ENCODE measurements at regions not wholly inside any gene's neighbourhood (a gene's known extent, or its start where the extent isn't known, plus 50 kb on each side); places are given as distances from the start of the nearest gene placed in this dataset.

DNA sequence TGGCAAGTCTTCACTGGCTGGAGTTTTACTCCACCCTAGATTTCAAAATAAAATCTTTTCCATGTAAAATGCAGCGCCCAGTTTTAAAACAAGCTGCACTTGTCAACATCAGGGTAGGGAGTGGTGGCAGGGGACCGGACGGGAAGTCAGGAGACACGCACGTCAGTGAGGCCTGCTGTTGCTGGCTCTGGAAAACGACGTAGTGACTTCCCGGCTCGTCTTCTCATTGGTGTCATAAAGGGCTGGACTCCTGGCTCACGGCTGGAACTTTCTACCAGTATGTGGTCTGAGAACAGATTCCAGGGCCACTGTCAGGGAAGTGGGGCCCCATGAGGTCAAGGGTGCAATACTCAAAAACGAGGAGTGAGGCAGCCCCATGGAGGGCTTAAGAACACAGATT, 64.2 kb upstream of the FOXN3 start:
- no TSS peak for BruUV-seq (replicated peaks)
- H3K9ac ChIP-seq (ENCODE audit: insufficient read depth in 1 of 2, low read depth in 2 of 2, low read length in 2 of 2), result no peak overlapping the region
- no peaks in the 10 kb centered on the region for H3K79me2 ChIP-seq (ENCODE audit: control insufficient read depth, insufficient read depth, low read length)
- H3K4me2 ChIP-seq (ENCODE audit: insufficient read depth, low read length), result no peak overlapping the region
- no peaks in the 10 kb centered on the region for H3K9me3 ChIP-seq (replicated peaks; ENCODE audit: control insufficient read depth, insufficient read depth, low read depth, low read length)
- ATAC-seq (no peak), FAIRE-seq (no peak), DNase-seq (ENCODE audit: extremely low read depth in 1 of 4, low spot score in 3 of 4) (no peak)
- no peaks in the 10 kb centered on the region for H4K20me1 ChIP-seq (replicated peaks; ENCODE audit: control insufficient read depth, insufficient read depth, low read length)
- H2AFZ ChIP-seq (ENCODE audit: low read depth, low read length), result 0 out of 2 replicates have a peak overlapping the region, but pooled peaks have one; percentile 24
- POLR2A ChIA-PET, result no interaction called here
- H3K4me1 ChIP-seq (replicated peaks in 1 of 2; ENCODE audit: control insufficient read depth in 2 of 2, insufficient read depth in 2 of 2, low read length in 2 of 2), result peaks cover 0 to 5% of the 10 kb centered on the region in 2 experiments; a peak in 3 of 5 replicates
- in situ Hi-C loops (cut with MboI) (no loop called here), intact Hi-C loops (cut with micrococcal nuclease) (no loop called here)
- H3K9me1 ChIP-seq (ENCODE audit: control insufficient read depth, insufficient read depth, low read length), result no peaks in the 10 kb centered on the region
- TF ChIP-seq, protein P1, sequence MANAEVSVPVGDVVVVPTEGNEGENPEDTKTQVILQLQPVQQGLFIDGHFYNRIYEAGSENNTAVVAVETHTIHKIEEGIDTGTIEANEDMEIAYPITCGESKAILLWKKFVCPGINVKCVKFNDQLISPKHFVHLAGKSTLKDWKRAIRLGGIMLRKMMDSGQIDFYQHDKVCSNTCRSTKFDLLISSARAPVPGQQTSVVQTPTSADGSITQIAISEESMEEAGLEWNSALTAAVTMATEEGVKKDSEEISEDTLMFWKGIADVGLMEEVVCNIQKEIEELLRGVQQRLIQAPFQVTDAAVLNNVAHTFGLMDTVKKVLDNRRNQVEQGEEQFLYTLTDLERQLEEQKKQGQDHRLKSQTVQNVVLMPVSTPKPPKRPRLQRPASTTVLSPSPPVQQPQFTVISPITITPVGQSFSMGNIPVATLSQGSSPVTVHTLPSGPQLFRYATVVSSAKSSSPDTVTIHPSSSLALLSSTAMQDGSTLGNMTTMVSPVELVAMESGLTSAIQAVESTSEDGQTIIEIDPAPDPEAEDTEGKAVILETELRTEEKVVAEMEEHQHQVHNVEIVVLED (CRISPR knock-in tag; IDR thresholded peaks at IDR 0.05), result no peak
- no peak for TF ChIP-seq CTBP1 (IDR thresholded peaks at IDR 0.05; ENCODE audit: borderline replicate concordance)
- no peak for TF ChIP-seq CBX2 (IDR thresholded peaks at IDR 0.05; ENCODE audit: insufficient read depth, low read length, poor library complexity, severe bottlenecking)
- no peak overlapping the region for H3K4me3 ChIP-seq
- WGBS (ENCODE audit: insufficient coverage, low coverage, missing lambda C conversion rate), result 36% methylated on average over 10 of the region's 11 CpGs
- H3K36me3 ChIP-seq (ENCODE audit: control insufficient read depth, insufficient read depth, low read length), result no peaks in the 10 kb centered on the region
- CTCF ChIA-PET (ENCODE audit: low intra/inter-chr PET ratio), result no interaction called here
- no peaks in the 10 kb centered on the region for H3K27me3 ChIP-seq (ENCODE audit: control insufficient read depth in 2 of 2, insufficient read depth in 2 of 2, low read length in 2 of 2)
- H3K27ac ChIP-seq (ENCODE audit: extremely low read depth, low read depth, low read length), result no peak overlapping the region

DNA sequence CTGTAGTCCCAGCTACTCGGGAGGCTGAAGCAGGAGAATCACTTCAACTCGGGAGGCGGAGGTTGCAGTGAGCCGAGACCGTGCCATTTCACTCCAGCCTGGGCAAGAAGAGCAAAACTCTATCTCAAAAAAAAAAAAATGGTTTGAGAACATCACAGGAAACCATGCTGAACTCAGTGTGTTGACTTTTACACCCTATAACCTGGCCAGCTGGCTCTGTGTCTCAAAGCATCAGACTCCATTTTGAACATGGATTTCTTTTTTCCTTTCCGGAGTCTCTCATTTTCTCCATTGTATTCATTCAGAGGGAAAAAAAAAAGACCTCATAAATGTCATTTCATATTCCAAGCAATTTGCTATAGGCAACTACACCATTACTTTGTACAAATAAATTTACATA, 63.2 kb upstream of the FOXN3 start:
- Histone ChIP-seq H3K4me3 (no peak overlapping the region), H3K9me3 (replicated peaks; ENCODE audit: control insufficient read depth, insufficient read depth, low read depth, low read length) (no peaks in the 10 kb centered on the region), H3K9ac (ENCODE audit: insufficient read depth in 1 of 2, low read depth in 2 of 2, low read length in 2 of 2) (no peak overlapping the region), H3K9me1 (ENCODE audit: control insufficient read depth, insufficient read depth, low read length) (no peaks in the 10 kb centered on the region), H3K27ac (ENCODE audit: extremely low read depth, low read depth, low read length) (no peak overlapping the region), H3K4me2 (ENCODE audit: insufficient read depth, low read length) (no peak overlapping the region), H4K20me1 (replicated peaks; ENCODE audit: control insufficient read depth, insufficient read depth, low read length) (no peaks in the 10 kb centered on the region), H3K36me3 (ENCODE audit: control insufficient read depth, insufficient read depth, low read length) (no peaks in the 10 kb centered on the region), H2AFZ (ENCODE audit: low read depth, low read length) (no peak overlapping the region), H3K79me2 (ENCODE audit: control insufficient read depth, insufficient read depth, low read length) (no peaks in the 10 kb centered on the region), H3K27me3 (ENCODE audit: control insufficient read depth in 2 of 2, insufficient read depth in 2 of 2, low read length in 2 of 2) (no peaks in the 10 kb centered on the region), H3K4me1 (replicated peaks in 1 of 2; ENCODE audit: control insufficient read depth in 2 of 2, insufficient read depth in 2 of 2, low read length in 2 of 2) (peaks cover 0 to 7% of the 10 kb centered on the region in 2 experiments; a peak in 3 of 5 replicates)
- intact Hi-C loops (cut with micrococcal nuclease), result no loop called here
- ATAC-seq (no peak), DNase-seq (ENCODE audit: extremely low read depth in 1 of 4, low spot score in 3 of 4) (no peak), FAIRE-seq (no peak)
- POLR2A ChIA-PET, result interaction anchor here (0.9 kb wide), 1 partner anchor 10 kb away, joined by 3 read pairs; no protein-coding TSS in a partner anchor
- 33% methylated on average over 5 of the region's 6 CpGs for WGBS (ENCODE audit: insufficient coverage, low coverage, missing lambda C conversion rate)
- BruUV-seq (replicated peaks), result no TSS peak
- in situ Hi-C loops (cut with MboI), result no loop called here
- CTCF ChIA-PET (ENCODE audit: low intra/inter-chr PET ratio), result no interaction called here
- TF ChIP-seq ZC3H11A (IDR thresholded peaks at IDR 0.05; ENCODE audit: low read depth, low read length), result no peak
- TF ChIP-seq, protein P2, sequence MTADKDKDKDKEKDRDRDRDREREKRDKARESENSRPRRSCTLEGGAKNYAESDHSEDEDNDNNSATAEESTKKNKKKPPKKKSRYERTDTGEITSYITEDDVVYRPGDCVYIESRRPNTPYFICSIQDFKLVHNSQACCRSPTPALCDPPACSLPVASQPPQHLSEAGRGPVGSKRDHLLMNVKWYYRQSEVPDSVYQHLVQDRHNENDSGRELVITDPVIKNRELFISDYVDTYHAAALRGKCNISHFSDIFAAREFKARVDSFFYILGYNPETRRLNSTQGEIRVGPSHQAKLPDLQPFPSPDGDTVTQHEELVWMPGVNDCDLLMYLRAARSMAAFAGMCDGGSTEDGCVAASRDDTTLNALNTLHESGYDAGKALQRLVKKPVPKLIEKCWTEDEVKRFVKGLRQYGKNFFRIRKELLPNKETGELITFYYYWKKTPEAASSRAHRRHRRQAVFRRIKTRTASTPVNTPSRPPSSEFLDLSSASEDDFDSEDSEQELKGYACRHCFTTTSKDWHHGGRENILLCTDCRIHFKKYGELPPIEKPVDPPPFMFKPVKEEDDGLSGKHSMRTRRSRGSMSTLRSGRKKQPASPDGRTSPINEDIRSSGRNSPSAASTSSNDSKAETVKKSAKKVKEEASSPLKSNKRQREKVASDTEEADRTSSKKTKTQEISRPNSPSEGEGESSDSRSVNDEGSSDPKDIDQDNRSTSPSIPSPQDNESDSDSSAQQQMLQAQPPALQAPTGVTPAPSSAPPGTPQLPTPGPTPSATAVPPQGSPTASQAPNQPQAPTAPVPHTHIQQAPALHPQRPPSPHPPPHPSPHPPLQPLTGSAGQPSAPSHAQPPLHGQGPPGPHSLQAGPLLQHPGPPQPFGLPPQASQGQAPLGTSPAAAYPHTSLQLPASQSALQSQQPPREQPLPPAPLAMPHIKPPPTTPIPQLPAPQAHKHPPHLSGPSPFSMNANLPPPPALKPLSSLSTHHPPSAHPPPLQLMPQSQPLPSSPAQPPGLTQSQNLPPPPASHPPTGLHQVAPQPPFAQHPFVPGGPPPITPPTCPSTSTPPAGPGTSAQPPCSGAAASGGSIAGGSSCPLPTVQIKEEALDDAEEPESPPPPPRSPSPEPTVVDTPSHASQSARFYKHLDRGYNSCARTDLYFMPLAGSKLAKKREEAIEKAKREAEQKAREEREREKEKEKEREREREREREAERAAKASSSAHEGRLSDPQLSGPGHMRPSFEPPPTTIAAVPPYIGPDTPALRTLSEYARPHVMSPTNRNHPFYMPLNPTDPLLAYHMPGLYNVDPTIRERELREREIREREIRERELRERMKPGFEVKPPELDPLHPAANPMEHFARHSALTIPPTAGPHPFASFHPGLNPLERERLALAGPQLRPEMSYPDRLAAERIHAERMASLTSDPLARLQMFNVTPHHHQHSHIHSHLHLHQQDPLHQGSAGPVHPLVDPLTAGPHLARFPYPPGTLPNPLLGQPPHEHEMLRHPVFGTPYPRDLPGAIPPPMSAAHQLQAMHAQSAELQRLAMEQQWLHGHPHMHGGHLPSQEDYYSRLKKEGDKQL (CRISPR knock-in tag; IDR thresholded peaks at IDR 0.05; ENCODE audit: borderline replicate concordance), result no peak
- TF ChIP-seq PTBP1 (IDR thresholded peaks at IDR 0.05; ENCODE audit: low read depth, low read length), result no peak
- no peak for TF ChIP-seq TAF7 (tag; IDR thresholded peaks at IDR 0.05)
- no peak for TF ChIP-seq BRCA1 (IDR thresholded peaks at IDR 0.05)
- no peak for TF ChIP-seq BRCA1 (CRISPR knock-in tag; IDR thresholded peaks at IDR 0.05)
- no peak for TF ChIP-seq SMAD1 (IDR thresholded peaks at IDR 0.05; ENCODE audit: low read depth, low read length, partially characterized antibody)
